Uterus (tissue), 2 donors: ENCODE measurements at regions not wholly inside any gene's neighbourhood (a gene's known extent, or its start where the extent isn't known, plus 50 kb on each side); places are given as distances from the start of the nearest gene placed in this dataset.

Experiments used
- CTCF ChIP-seq, 4 experiments: fragments of 200-600 bp in 2 of 4; fragments of 450-650 bp in 2 of 4; sonication (generic) in 2 of 4; IDR thresholded peaks; one replicate each; pipeline ENCODE4 v1.5.1; 2016 to 2019; ENCODE audit warnings: antibody characterized with exemption in 4 of 4, mild to moderate bottlenecking in 2 of 4, moderate library complexity in 1 of 4
- POLR2A ChIP-seq, 2 donors: fragments of 450-650 bp; IDR thresholded peaks; one replicate each; pipeline ENCODE4 v1.6.1; 2016; ENCODE audit warnings: antibody characterized with exemption in 2 of 2, mild to moderate bottlenecking in 1 of 2, moderate library complexity in 1 of 2

- TF ChIP-seq POLR2A (IDR thresholded peaks at IDR 0.05) = no peak
- no peak for TF ChIP-seq CTCF (IDR thresholded peaks at IDR 0.05)
These were observed 835.8 kb upstream of the TMEM132C start for GRCh38 chr12:127431177-127431576.
